ENCODE measurements at regions not wholly inside any gene's neighbourhood (a gene's known extent, or its start where the extent isn't known, plus 50 kb on each side); places are given as distances from the start of the nearest gene placed in this dataset.

DNA sequence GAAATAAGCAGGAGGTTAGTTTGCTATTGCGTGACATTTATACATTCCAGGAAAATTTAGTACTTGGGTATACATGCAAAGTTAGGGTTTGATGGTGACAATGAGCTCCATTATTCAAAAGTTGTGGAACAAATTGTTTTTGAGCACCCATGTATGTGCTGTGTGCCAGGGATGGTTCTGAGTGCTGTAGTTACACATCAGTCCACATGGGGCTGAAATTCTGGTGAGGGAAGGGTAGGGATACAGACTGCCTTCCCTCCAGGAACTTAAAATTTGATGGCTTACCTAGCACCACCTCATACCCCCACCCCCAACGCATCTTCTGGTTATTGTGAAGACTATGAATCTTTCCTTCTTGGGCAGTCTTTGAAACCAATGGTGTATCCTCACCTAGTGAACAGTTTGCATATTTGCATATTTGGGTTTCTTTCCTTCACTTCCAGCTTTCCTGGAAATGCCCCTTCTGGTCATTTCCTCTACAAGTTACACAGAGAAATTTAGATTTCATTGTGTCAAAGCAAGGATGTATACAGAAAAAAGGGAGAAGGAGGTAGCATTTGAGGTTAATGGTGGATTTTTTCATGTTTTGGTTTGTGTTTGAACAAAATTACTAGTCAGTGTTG is 222.0 kb upstream of the IL12A start:
- WGBS, 2 donors (ENCODE audit: low coverage in 1 of 2): 37 to 46% methylated on average over 2 of the region's 2 CpGs
- ATAC-seq: no peak
- TF ChIP-seq EP300 (IDR thresholded peaks at IDR 0.05) (no peak), POLR2AphosphoS5 (IDR thresholded peaks at IDR 0.05) (no peak), POLR2A (IDR thresholded peaks at IDR 0.05) (no peak)
- TF ChIP-seq, protein P1, sequence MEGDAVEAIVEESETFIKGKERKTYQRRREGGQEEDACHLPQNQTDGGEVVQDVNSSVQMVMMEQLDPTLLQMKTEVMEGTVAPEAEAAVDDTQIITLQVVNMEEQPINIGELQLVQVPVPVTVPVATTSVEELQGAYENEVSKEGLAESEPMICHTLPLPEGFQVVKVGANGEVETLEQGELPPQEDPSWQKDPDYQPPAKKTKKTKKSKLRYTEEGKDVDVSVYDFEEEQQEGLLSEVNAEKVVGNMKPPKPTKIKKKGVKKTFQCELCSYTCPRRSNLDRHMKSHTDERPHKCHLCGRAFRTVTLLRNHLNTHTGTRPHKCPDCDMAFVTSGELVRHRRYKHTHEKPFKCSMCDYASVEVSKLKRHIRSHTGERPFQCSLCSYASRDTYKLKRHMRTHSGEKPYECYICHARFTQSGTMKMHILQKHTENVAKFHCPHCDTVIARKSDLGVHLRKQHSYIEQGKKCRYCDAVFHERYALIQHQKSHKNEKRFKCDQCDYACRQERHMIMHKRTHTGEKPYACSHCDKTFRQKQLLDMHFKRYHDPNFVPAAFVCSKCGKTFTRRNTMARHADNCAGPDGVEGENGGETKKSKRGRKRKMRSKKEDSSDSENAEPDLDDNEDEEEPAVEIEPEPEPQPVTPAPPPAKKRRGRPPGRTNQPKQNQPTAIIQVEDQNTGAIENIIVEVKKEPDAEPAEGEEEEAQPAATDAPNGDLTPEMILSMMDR (IDR thresholded peaks at IDR 0.05): peak; percentile 42 to 68 (median 62)

DNA sequence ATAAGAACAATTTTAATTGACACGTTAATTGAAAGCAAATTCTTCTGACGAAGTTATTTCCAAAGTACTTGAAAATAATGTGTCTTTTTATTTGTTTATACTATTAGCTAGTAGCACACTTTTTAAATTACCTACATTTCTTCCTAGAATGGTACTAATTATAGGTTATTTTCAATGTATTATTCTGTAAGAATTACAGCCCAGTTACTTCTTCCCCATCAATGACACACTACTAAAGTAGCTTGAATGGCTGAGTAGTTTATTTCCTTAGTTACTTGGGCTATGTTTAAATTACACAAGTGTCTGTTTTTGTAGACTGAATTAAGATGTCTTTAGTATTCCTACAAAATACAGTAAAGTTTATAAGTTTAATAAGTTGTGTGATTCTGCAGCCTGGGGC is 217.6 kb upstream of the IL12A start:
- Histone ChIP-seq H3K27me3 (no peaks in the 10 kb centered on the region), H3K4me3 (no peak overlapping the region), H3K27ac (peak overlapping the region in 3 of 4 donors; percentile 58 to 100 (median 97)), H3K4me1 (peaks cover 9 to 100% (median 16%) of the 10 kb centered on the region in 3 donors), H3K36me3 (no peaks in the 10 kb centered on the region), H3K9me3 (no peaks in the 10 kb centered on the region)
- no peak for TF ChIP-seq POLR2A (IDR thresholded peaks at IDR 0.05)
- TF ChIP-seq POLR2AphosphoS5 (IDR thresholded peaks at IDR 0.05): no peak
- no peak for TF ChIP-seq EP300 (IDR thresholded peaks at IDR 0.05)
- TF ChIP-seq, protein P1 (IDR thresholded peaks at IDR 0.05): no peak
- no peak for ATAC-seq
- 23 to 61% methylated on average over 2 of the region's 2 CpGs for WGBS, 2 donors (ENCODE audit: low coverage in 1 of 2)

More for the DNA sequence above, 222.0 kb upstream of the IL12A start:
- H3K4me3 ChIP-seq: peak overlapping the region; percentile 55 to 92
- H3K27me3 ChIP-seq: no peaks in the 10 kb centered on the region
- peak overlapping the region; percentile 95 to 100 (median 98) for H3K27ac ChIP-seq
- peaks cover 6 to 80% (median 11%) of the 10 kb centered on the region in 3 donors for H3K4me1 ChIP-seq
- H3K36me3 ChIP-seq: no peaks in the 10 kb centered on the region
- H3K9me3 ChIP-seq: no peaks in the 10 kb centered on the region

DNA sequence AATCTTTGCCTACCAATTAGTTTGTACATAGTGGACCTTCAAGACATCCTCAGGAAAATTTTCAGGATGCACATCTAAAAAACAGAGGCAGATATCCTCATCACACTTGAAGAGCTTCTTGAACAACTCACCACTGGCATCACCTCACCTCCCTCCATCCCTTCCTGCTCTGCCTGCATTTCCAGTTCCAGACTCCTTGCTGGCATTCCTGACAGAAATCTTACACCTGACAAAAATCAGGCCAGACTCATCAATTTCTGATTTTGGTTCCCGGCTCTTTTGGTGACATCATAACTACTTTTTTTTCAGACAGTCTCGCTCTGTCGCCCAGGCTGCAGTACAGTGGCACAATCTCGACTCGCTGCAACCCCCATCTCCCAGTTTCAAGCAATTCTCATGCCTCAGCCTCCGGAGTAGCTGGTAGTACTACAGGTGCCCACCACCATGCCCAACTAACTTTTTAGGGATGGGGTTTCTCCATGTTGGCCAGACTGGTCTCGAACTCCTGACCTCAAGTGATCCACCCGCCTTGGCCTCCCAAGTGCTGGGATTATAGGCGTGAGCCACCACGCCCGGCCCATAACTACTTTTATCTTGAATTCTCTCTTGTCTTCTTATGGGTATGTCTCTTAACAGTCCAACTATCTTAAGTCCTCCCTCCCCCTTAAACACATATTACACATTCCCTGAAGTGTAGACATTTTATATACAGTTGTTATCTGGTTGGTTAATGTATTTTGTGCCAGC is 216.6 kb upstream of the IL12A start:
- no peaks in the 10 kb centered on the region for H3K27me3 ChIP-seq
- peak overlapping the region; percentile 23 to 100 (median 63) for H3K27ac ChIP-seq
- H3K9me3 ChIP-seq: no peaks in the 10 kb centered on the region
- TF ChIP-seq, protein P1 (IDR thresholded peaks at IDR 0.05): no peak
- TF ChIP-seq POLR2AphosphoS5 (IDR thresholded peaks at IDR 0.05): no peak
- no peak for TF ChIP-seq EP300 (IDR thresholded peaks at IDR 0.05)
- TF ChIP-seq POLR2A (IDR thresholded peaks at IDR 0.05): no peak
- no peaks in the 10 kb centered on the region for H3K36me3 ChIP-seq
- peaks cover 14 to 100% (median 26%) of the 10 kb centered on the region in 3 donors for H3K4me1 ChIP-seq
- WGBS, 2 donors (ENCODE audit: low coverage in 1 of 2): 86 to 87% methylated on average over 8 to 11 of the region's 11 CpGs
- no peak overlapping the region for H3K4me3 ChIP-seq
- no peak for ATAC-seq

DNA sequence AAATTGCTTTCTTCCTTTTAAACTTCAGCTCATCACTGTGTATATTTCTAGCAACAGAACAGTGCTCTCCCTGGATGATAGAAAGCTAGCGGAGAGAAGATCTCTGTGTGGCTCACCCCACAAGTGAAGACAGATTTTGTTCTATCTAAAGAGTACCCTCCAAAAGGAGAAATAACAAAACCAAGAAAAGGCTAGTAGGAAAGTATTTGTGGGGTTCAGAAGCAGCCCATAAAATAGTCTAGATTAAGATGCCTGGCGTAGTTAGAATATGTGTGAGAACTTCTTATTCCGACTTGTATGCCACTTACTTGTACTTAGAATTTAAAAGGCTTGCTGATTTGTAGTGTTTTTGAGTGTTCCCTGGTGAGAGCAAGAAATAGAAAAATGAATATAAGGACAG is 214.9 kb upstream of the IL12A start:
- no peaks in the 10 kb centered on the region for H3K9me3 ChIP-seq
- TF ChIP-seq EP300 (IDR thresholded peaks at IDR 0.05) (no peak), POLR2AphosphoS5 (IDR thresholded peaks at IDR 0.05) (no peak), POLR2A (IDR thresholded peaks at IDR 0.05) (no peak)
- TF ChIP-seq, protein P1 (IDR thresholded peaks at IDR 0.05): no peak
- no peaks in the 10 kb centered on the region for H3K27me3 ChIP-seq
- no peaks in the 10 kb centered on the region for H3K36me3 ChIP-seq
- no peak overlapping the region for H3K4me3 ChIP-seq
- peak overlapping the region in 3 of 4 donors; percentile 29 to 100 (median 97) for H3K27ac ChIP-seq
- peaks cover 14 to 99% (median 26%) of the 10 kb centered on the region in 3 donors for H3K4me1 ChIP-seq
- WGBS, 2 donors (ENCODE audit: low coverage in 1 of 2): 59 to 67% methylated on average over 3 of the region's 3 CpGs
- ATAC-seq: no peak

Data from gastroesophageal sphincter (tissue), 4 donors.